Heart left ventricle (tissue), 16 donors: ENCODE measurements at regions not wholly inside any gene's neighbourhood (a gene's known extent, or its start where the extent isn't known, plus 50 kb on each side); places are given as distances from the start of the nearest gene placed in this dataset.

Experiments
- ATAC-seq, 4 donors: fragments of 200-7000 bp; cut with Tn5 transposase; one replicate each; pipeline ENCODE4 v1.9.1; 2020 to 2022; ENCODE audit warnings: moderate library complexity in 4 of 4, mild to moderate bottlenecking in 3 of 4, moderate number of reproducible peaks in 1 of 4
- DNase-seq, 5 donors: peaks; one replicate each; pipeline ENCODE4 v3.0.0-alpha.2; 2020
- H3K27ac ChIP-seq, 12 donors: fragments of 200-600 bp; sonication (generic) in 4 of 12; one replicate each; pipeline versions ENCODE4 v1.5.0 to v1.8.0; 2016 to 2022; ENCODE audit warnings: mild to moderate bottlenecking in 2 of 12
- H3K27me3 ChIP-seq, 9 donors: fragments of 200-600 bp; sonication (generic) in 2 of 9; one replicate each; pipeline versions ENCODE4 v1.5.1 to v1.8.0; 2016 to 2022; ENCODE audit warnings: mild to moderate bottlenecking in 3 of 9
- H3K36me3 ChIP-seq, 9 donors: fragments of 200-600 bp; sonication (generic) in 2 of 9; one replicate each; pipeline versions ENCODE4 v1.5.0 to v1.8.0; 2018 to 2022; ENCODE audit warnings: mild to moderate bottlenecking in 2 of 9
- H3K4me1 ChIP-seq, 12 donors: fragments of 200-600 bp; sonication (generic) in 4 of 12; one replicate each; pipeline versions ENCODE4 v1.5.0 to v1.8.0; 2016 to 2022; ENCODE audit warnings: mild to moderate bottlenecking in 3 of 12
- H3K4me3 ChIP-seq, 12 donors: fragments of 200-600 bp; sonication (generic) in 4 of 12; one replicate each; pipeline versions ENCODE4 v1.5.0 to v1.8.0; 2017 to 2022; ENCODE audit warnings: mild to moderate bottlenecking in 9 of 12, moderate library complexity in 4 of 12
- H3K9me3 ChIP-seq, 12 donors: fragments of 200-600 bp; sonication (generic) in 4 of 12; one replicate each; pipeline versions ENCODE4 v1.5.0 to v1.8.0; 2016 to 2022; ENCODE audit warnings: mild to moderate bottlenecking in 1 of 12
- POLR2A ChIP-seq, 2 donors: fragments of 450-650 bp; IDR thresholded peaks; one replicate each; pipeline ENCODE4 v1.6.1; 2017; ENCODE audit warnings: antibody characterized with exemption in 2 of 2, mild to moderate bottlenecking in 2 of 2, moderate library complexity in 2 of 2
- WGBS, 4 donors: extraction: QIAGEN DNeasy Blood & Tissue Kit in 2 of 4; methylation state at CpG; one replicate each; pipeline versions ENCODE4 v1.1.5 to v1.1.7; 2013 to 2018; 5-methylcytosine and 5-hydroxymethylcytosine counted together
- intact Hi-C, 10 donors: fragments of 100-400 bp; cut with DNase I; formaldehyde crosslinking; loops; one replicate each; pipeline versions ENCODE4 v1.11.1 to v1.14.2; 2022
- TF ChIP-seq, protein P1 (sequence below), 12 donors: fragments of 200-600 bp; sonication (generic) in 4 of 12; IDR thresholded peaks; one replicate each; pipeline versions ENCODE4 v1.5.0 to v1.8.0; 2018 to 2022; ENCODE audit warnings: antibody characterized with exemption in 12 of 12, mild to moderate bottlenecking in 5 of 12
- donor health status: ischemic (EF 13 %, LVEDD 7.1; RV severe dilation, severe dysfunction).
- donor health status: healthy with polysubstance abuse.
- donor health status: DM: no; HTN: yes; CAD: no.
- donor health status: DM: no; HTN: no; CAD: no.
- donor health status: ischemic (EF 25% LVEDD 6.9; RV normal size, moderate dysfunction).
- donor health status: ischemic (EF 25% LVEDD 5.7; RV mildly dilated, moderate dysfunction).
- donor health status: healthy.
- donor health status: DM: yes; HTN: yes; CAD: no.
- donor health status: ischemic (EF 35%, LVEDD 5.7; RV mildly dilated, moderate dysfunction).
- donor health status: nonischemic (EF 11% LVEDD 7.7; RV severe dilation, severe dysfunction).
- donor health status: DM: yes; HTN: yes; CAD: no.
- donor health status: PGD.
- donor health status: ischemic (EF 29% LVEDD 5.4; RV normal size, mild dysfunction).
- donor health status: nonischemic (EF 23%, LVEDD 6.1; RV moderate dilation, normal function).

DNA sequence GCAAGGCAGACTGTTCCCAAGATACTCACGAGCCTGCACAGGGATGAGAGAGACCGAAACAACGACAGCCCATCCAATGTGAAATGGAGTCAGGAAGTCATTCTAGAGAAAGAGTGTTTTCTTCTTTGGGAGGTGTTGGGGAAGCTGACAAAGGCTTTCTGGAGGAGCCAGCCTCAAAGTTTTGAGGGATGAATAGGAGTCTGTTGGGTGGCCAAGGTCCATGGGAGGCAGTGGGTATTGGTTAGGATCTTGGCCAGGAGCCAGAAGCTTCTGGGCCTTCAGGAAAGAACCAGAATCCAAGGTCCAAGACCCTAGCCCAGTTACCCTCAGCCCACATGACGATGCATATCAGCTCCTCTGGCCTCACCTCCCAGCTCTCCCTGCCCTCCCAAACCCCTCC lies 59.9 kb upstream of the SHISAL1 start:
- DNase-seq (peak in 1 of 5 donors; percentile 6), ATAC-seq (no peak)
- no peak overlapping the region for H3K27ac ChIP-seq
- 62 to 87% (median 77%) methylated on average over 3 to 4 of the region's 4 CpGs for WGBS, 4 donors
- H3K9me3 ChIP-seq = peaks cover 0 to 32% (median 13%) of the 10 kb centered on the region in 12 donors
- no peak for TF ChIP-seq POLR2A (IDR thresholded peaks at IDR 0.05)
- TF ChIP-seq, protein P1, sequence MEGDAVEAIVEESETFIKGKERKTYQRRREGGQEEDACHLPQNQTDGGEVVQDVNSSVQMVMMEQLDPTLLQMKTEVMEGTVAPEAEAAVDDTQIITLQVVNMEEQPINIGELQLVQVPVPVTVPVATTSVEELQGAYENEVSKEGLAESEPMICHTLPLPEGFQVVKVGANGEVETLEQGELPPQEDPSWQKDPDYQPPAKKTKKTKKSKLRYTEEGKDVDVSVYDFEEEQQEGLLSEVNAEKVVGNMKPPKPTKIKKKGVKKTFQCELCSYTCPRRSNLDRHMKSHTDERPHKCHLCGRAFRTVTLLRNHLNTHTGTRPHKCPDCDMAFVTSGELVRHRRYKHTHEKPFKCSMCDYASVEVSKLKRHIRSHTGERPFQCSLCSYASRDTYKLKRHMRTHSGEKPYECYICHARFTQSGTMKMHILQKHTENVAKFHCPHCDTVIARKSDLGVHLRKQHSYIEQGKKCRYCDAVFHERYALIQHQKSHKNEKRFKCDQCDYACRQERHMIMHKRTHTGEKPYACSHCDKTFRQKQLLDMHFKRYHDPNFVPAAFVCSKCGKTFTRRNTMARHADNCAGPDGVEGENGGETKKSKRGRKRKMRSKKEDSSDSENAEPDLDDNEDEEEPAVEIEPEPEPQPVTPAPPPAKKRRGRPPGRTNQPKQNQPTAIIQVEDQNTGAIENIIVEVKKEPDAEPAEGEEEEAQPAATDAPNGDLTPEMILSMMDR (IDR thresholded peaks at IDR 0.05) = no peak
- no peaks in the 10 kb centered on the region for H3K4me1 ChIP-seq
- intact Hi-C loops = loop anchor here in 1 of 10 donors (10.0 kb wide), 1 partner anchor 72 kb away; no protein-coding TSS in a partner anchor
- no peaks in the 10 kb centered on the region for H3K27me3 ChIP-seq
- no peaks in the 10 kb centered on the region for H3K36me3 ChIP-seq
- no peak overlapping the region for H3K4me3 ChIP-seq

- Histone ChIP-seq H3K27me3 (no peaks in the 10 kb centered on the region), H3K9me3 (peaks cover 0 to 27% (median 13%) of the 10 kb centered on the region in 12 donors), H3K4me3 (no peak overlapping the region), H3K36me3 (no peaks in the 10 kb centered on the region), H3K27ac (no peak overlapping the region), H3K4me1 (peaks cover 0 to 3% (median 0%) of the 10 kb centered on the region in 12 donors)
- WGBS, 4 donors = 84 to 91% (median 86%) methylated on average over 3 of the region's 3 CpGs
- TF ChIP-seq, protein P1 (IDR thresholded peaks at IDR 0.05) = no peak
- no peak for TF ChIP-seq POLR2A (IDR thresholded peaks at IDR 0.05)
- peak in 3 of 5 donors; percentile 6 to 27 (median 11) for DNase-seq
- no peak for ATAC-seq
- intact Hi-C loops = loop anchor here in 1 of 10 donors (10.0 kb wide), 1 partner anchor 73 kb away; no protein-coding TSS in a partner anchor
These were observed 59.2 kb upstream of the SHISAL1 start for GRCh38 chr22:44371741-44372525.

DNA sequence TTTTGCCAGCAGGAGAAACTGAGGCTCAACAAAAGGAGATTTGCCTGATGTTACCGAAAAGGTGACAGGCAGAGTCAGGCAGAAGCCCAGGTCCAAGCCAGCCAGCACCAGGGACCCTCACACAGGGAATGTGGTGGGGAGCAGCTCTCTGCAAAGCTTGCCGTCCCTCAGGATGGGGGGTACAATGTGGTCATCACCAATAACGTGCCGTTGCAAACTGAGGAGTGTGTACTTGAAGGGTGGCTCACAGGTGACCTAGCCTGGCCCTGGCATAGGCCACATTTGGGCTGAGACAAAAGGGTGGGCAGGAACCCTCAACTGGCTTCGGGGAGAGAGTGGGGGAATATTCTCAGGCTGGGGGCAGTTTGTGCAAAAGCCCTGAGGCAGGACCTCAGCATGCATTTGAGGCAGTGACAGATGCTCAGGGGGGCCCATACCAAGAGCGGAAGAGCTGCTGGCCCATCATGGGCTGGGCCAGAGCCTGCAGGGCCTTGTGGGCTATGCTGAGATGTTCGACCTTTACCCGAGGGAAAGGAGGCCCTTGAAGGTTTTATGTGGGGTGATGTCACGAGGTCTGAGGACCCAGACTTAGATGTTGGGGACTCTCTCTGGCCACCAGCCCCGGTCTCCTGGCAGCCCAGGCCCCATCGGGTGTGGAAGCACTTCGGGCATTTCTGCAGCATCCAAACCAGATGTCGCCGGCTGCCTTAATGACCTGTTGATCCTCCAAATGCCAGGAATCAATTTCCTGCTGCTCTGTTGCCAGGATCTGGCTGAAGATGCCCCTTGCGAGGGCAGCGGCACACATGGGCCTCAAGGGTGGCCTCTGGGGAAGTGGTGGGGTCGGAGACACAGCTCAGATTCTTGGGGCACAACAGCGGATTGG lies 57.4 kb upstream of the SHISAL1 start:
- no peak for TF ChIP-seq POLR2A (IDR thresholded peaks at IDR 0.05)
- TF ChIP-seq, protein P1 (IDR thresholded peaks at IDR 0.05) = no peak
- no peak for ATAC-seq
- Histone ChIP-seq H3K4me3 (no peak overlapping the region), H3K36me3 (no peaks in the 10 kb centered on the region), H3K27ac (no peak overlapping the region), H3K9me3 (peaks cover 0 to 11% (median 4%) of the 10 kb centered on the region in 12 donors), H3K27me3 (no peaks in the 10 kb centered on the region), H3K4me1 (peaks cover 0 to 13% (median under 1%) of the 10 kb centered on the region in 12 donors)
- intact Hi-C loops = loop anchor here in 1 of 10 donors (10.0 kb wide), 1 partner anchor 75 kb away; no protein-coding TSS in a partner anchor
- 89 to 94% (median 92%) methylated on average over 18 of the region's 18 CpGs for WGBS, 4 donors
- peak in 3 of 5 donors; percentile 6 to 51 (median 20) for DNase-seq

DNA sequence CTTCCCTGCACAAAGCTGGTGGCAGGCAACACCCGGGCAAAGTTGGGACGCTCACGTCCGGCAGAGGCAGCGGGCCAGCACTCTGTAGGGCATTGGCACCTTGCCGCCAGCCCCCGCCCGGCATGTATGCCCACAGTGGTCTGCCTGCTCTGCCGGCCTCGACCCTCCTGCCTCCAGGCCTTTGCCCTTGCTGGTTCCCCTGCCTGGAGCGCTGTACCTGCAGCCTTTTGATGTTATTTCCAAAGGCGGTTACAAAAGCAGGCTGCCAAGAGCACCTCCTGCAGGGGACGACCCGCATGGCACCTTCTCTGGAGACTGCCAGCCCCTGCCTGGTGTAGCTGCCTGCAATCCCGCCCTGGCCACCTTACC lies 56.5 kb upstream of the SHISAL1 start:
- no peaks in the 10 kb centered on the region for H3K36me3 ChIP-seq
- TF ChIP-seq, protein P1 (IDR thresholded peaks at IDR 0.05) = no peak
- no peak for TF ChIP-seq POLR2A (IDR thresholded peaks at IDR 0.05)
- 86 to 91% (median 89%) methylated on average over 13 to 15 of the region's 15 CpGs for WGBS, 4 donors
- H3K27ac ChIP-seq = no peak overlapping the region
- no peaks in the 10 kb centered on the region for H3K27me3 ChIP-seq
- no peak for ATAC-seq
- H3K9me3 ChIP-seq = peaks cover 0 to 2% (median 0%) of the 10 kb centered on the region in 12 donors
- H3K4me1 ChIP-seq = peaks cover 0 to 19% (median 10%) of the 10 kb centered on the region in 12 donors
- intact Hi-C loops = no loop called here
- no peak overlapping the region for H3K4me3 ChIP-seq
- DNase-seq = peak in 3 of 5 donors; percentile 19 to 50 (median 23)
